ENCODE measurements at regions not wholly inside any gene's neighbourhood (a gene's known extent, or its start where the extent isn't known, plus 50 kb on each side); places are given as distances from the start of the nearest gene placed in this dataset.
A peak's percentile ranks its signal among the peaks of the same experiment; 100 is the strongest.

GRCh38 chr4:108320061-108320460 lies 151.3 kb upstream of the LEF1 start:
- ChIA-PET CTCF (ENCODE audit: low intra/inter-chr PET ratio, low total read pairs) (no interaction called here), POLR2A (no interaction called here)
- DNase-seq (ENCODE audit: low spot score) (no peak), ATAC-seq (no peak), FAIRE-seq (no peak)
- Histone ChIP-seq H2AFZ (ENCODE audit: low read length) (no peak overlapping the region), H3K27me3 (ENCODE audit: control insufficient read depth in 1 of 2, insufficient read depth in 2 of 2, low read length in 2 of 2) (no peaks in the 10 kb centered on the region), H4K20me1 (ENCODE audit: insufficient read depth, low read length) (no peaks in the 10 kb centered on the region), H3K4me1 (ENCODE audit: insufficient read depth, low read length) (no peaks in the 10 kb centered on the region), H3K79me2 (ENCODE audit: insufficient read depth, low read length) (no peaks in the 10 kb centered on the region), H3K9ac (ENCODE audit: insufficient read depth, low read depth, low read length) (no peak overlapping the region), H3K36me3 (replicated peaks in 1 of 2; ENCODE audit: control insufficient read depth in 1 of 2, insufficient read depth in 2 of 2, low read length in 2 of 2) (no peaks in the 10 kb centered on the region), H3K4me2 (ENCODE audit: low read depth, low read length) (no peak overlapping the region), H3K9me3 (ENCODE audit: low read length) (no peaks in the 10 kb centered on the region), H3K27ac (ENCODE audit: extremely low read length, insufficient read depth, low read length) (no peak overlapping the region), H3K4me3 (replicated peaks in 1 of 3; ENCODE audit: insufficient read depth in 1 of 3, low read depth in 2 of 3, low read length in 3 of 3) (no peak overlapping the region)
- WGBS (ENCODE audit: low lambda C conversion rate): 0% methylated on average over 1 of the region's 1 CpG
- intact Hi-C loops (cut with micrococcal nuclease; ENCODE audit: unreplicated experiment): no loop called here
- in situ Hi-C loops (cut with HindIII; ENCODE audit: extremely low pct_ligation_motif_present, low pct_unique_long_range_greater_than_20kb): no loop called here
- TF ChIP-seq MAFK (conservative IDR thresholded peaks at IDR 0.05 in 1 of 2, IDR thresholded peaks at IDR 0.05 in 1 of 2; ENCODE audit: low read length in 2 of 2): peak in 1 of 2 experiments; percentile 37; a peak in 2 of 4 replicates
- TF ChIP-seq, protein P1, sequence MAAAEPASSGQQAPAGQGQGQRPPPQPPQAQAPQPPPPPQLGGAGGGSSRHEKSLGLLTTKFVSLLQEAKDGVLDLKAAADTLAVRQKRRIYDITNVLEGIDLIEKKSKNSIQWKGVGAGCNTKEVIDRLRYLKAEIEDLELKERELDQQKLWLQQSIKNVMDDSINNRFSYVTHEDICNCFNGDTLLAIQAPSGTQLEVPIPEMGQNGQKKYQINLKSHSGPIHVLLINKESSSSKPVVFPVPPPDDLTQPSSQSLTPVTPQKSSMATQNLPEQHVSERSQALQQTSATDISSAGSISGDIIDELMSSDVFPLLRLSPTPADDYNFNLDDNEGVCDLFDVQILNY (CRISPR knock-in tag; conservative IDR thresholded peaks at IDR 0.05): no peak
- BruUV-seq (replicated peaks): no TSS peak

DNA sequence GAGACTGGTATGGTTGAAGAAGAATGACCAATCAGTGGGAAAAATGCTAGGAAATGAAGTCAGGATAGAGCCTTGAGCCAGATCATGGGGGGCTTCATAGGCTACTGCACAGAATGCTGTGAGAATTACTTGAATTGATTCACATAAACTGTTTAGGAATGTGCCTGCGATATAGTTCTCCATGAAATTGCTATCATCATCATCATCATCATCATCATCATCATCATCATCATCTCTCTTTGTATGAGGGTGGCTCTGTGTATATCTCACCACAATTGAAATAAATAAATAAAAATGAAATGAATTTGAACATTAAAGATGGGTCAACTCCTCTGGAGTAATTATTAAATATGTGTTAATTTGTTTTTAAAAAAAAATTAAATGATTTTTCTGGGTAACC lies 148.6 kb upstream of the LEF1 start:
- Histone ChIP-seq H3K4me1 (ENCODE audit: insufficient read depth, low read length) (no peaks in the 10 kb centered on the region), H3K36me3 (replicated peaks in 1 of 2; ENCODE audit: control insufficient read depth in 1 of 2, insufficient read depth in 2 of 2, low read length in 2 of 2) (no peaks in the 10 kb centered on the region), H3K9me3 (ENCODE audit: low read length) (no peaks in the 10 kb centered on the region), H3K9ac (ENCODE audit: insufficient read depth, low read depth, low read length) (no peak overlapping the region), H4K20me1 (ENCODE audit: insufficient read depth, low read length) (no peaks in the 10 kb centered on the region), H3K27me3 (ENCODE audit: control insufficient read depth in 1 of 2, insufficient read depth in 2 of 2, low read length in 2 of 2) (no peaks in the 10 kb centered on the region), H3K27ac (ENCODE audit: extremely low read length, insufficient read depth, low read length) (no peak overlapping the region), H3K79me2 (ENCODE audit: insufficient read depth, low read length) (no peaks in the 10 kb centered on the region), H3K4me2 (ENCODE audit: low read depth, low read length) (no peak overlapping the region), H2AFZ (ENCODE audit: low read length) (no peak overlapping the region), H3K4me3 (replicated peaks in 1 of 3; ENCODE audit: insufficient read depth in 1 of 3, low read depth in 2 of 3, low read length in 3 of 3) (no peak overlapping the region)
- no peak for DNase-seq (ENCODE audit: low spot score)
- WGBS (ENCODE audit: low lambda C conversion rate): 8% methylated on average over 1 of the region's 1 CpG
- POLR2A ChIA-PET: no interaction called here
- no peak for ATAC-seq
- no TSS peak for BruUV-seq (replicated peaks)
- in situ Hi-C loops (cut with HindIII; ENCODE audit: extremely low pct_ligation_motif_present, low pct_unique_long_range_greater_than_20kb): no loop called here
- FAIRE-seq: no peak
- TF ChIP-seq TARDBP (CRISPR knock-in tag; IDR thresholded peaks at IDR 0.05): no peak
- TF ChIP-seq CREB1 (IDR thresholded peaks at IDR 0.05): peak; percentile 78
- TF ChIP-seq CREB1 (CRISPR knock-in tag; IDR thresholded peaks at IDR 0.05): no peak
- CTCF ChIA-PET (ENCODE audit: low intra/inter-chr PET ratio, low total read pairs): no interaction called here
- intact Hi-C loops (cut with micrococcal nuclease; ENCODE audit: unreplicated experiment): no loop called here
